HL-60 (cell line): ENCODE measurements at regions not wholly inside any gene's neighbourhood (a gene's known extent, or its start where the extent isn't known, plus 50 kb on each side); places are given as distances from the start of the nearest gene placed in this dataset.

ENCODE experiments used
- DNase-seq, 2 experiments: peaks; one replicate each; pipeline ENCODE4 v3.0.0-alpha.2; 2010 to 2020; ENCODE audit warnings: low read depth in 1 of 2, low spot score in 1 of 2
- H3K27ac ChIP-seq: fragments of 250-450 bp; sonication (Bioruptor Pico); replicated peaks from 2 replicates; pipeline ENCODE4 v1.5.1; 2020; ENCODE audit warnings: mild to moderate bottlenecking, moderate library complexity
- H3K27me3 ChIP-seq: fragments of 250-450 bp; sonication (Bioruptor Pico); 2 replicates; pipeline ENCODE4 v1.5.1; 2021; ENCODE audit warnings: mild to moderate bottlenecking, moderate library complexity; ENCODE audit not compliant: insufficient read depth, poor library complexity, severe bottlenecking
- H3K4me3 ChIP-seq: replicated peaks from 2 replicates; pipeline ENCODE4 v1.5.1; 2011; ENCODE audit warnings: mild to moderate bottlenecking, control low read depth, low read length; ENCODE audit not compliant: insufficient read depth
- CTCF ChIP-seq: IDR thresholded peaks from one replicate; pipeline ENCODE4 v1.5.1; 2011; ENCODE audit warnings: low read length, control low read depth, inconsistent platforms; ENCODE audit not compliant: insufficient read depth
- GABPA ChIP-seq: IDR thresholded peaks from 2 replicates; pipeline ENCODE4 v1.6.1; 2012; ENCODE audit warnings: low read depth
- POLR2AphosphoS5 ChIP-seq: IDR thresholded peaks from 2 replicates; pipeline ENCODE4 v1.6.1; 2012; ENCODE audit warnings: low read depth
- REST ChIP-seq: IDR thresholded peaks from 2 replicates; pipeline ENCODE4 v1.6.1; 2012; ENCODE audit warnings: low read depth; ENCODE audit not compliant: insufficient replicate concordance
- SPI1 ChIP-seq: IDR thresholded peaks from 2 replicates; pipeline ENCODE4 v1.6.1; 2012; ENCODE audit warnings: low read depth, mild to moderate bottlenecking, borderline replicate concordance

- H3K27me3 ChIP-seq = no peaks in the 10 kb centered on the region
Measured at GRCh38 chr2:204362581-204362980, 182.7 kb upstream of the PARD3B start.

GRCh38 chr2:204363513-204363912 lies 181.8 kb upstream of the PARD3B start:
- no peak overlapping the region for H3K27ac ChIP-seq
- TF ChIP-seq GABPA (no peak), REST (no peak), CTCF (no peak), SPI1 (no peak), POLR2AphosphoS5 (no peak)
- DNase-seq = no peak
- H3K4me3 ChIP-seq = no peak overlapping the region
- H3K27me3 ChIP-seq = no peaks in the 10 kb centered on the region

More at GRCh38 chr2:204362581-204362980, 182.7 kb upstream of the PARD3B start:
- no peak overlapping the region for H3K27ac ChIP-seq
- no peak overlapping the region for H3K4me3 ChIP-seq
- no peak for DNase-seq
- TF ChIP-seq REST = no peak
- no peak for TF ChIP-seq CTCF
- TF ChIP-seq SPI1 = no peak

GRCh38 chr2:204364860-204365535 lies 180.3 kb upstream of the PARD3B start:
- DNase-seq = no peak

More at GRCh38 chr2:204364860-204365535, 180.3 kb upstream of the PARD3B start:
- Histone ChIP-seq H3K27ac (no peak overlapping the region), H3K27me3 (no peaks in the 10 kb centered on the region), H3K4me3 (no peak overlapping the region)
- TF ChIP-seq REST (no peak), GABPA (no peak), POLR2AphosphoS5 (no peak), CTCF (no peak), SPI1 (no peak)
